Gastrocnemius medialis (tissue), 4 donors: ENCODE measurements at regions not wholly inside any gene's neighbourhood (a gene's known extent, or its start where the extent isn't known, plus 50 kb on each side); places are given as distances from the start of the nearest gene placed in this dataset.

Source experiments
- CTCF ChIP-seq, 5 experiments: fragments of 450-650 bp in 3 of 5; fragments of 200-600 bp in 2 of 5; sonication (generic) in 2 of 5; IDR thresholded peaks in 4 of 5; conservative IDR thresholded peaks in 1 of 5; 1 replicate in 4 of 5; 2 replicates in 1 of 5; pipeline ENCODE4 v1.5.1; 2016 to 2019; ENCODE audit warnings: antibody characterized with exemption in 5 of 5, mild to moderate bottlenecking in 3 of 5, moderate library complexity in 3 of 5
- POLR2A ChIP-seq, 2 donors: fragments of 450-650 bp; IDR thresholded peaks; one replicate each; pipeline ENCODE4 v1.6.1; 2017; ENCODE audit warnings: antibody characterized with exemption in 2 of 2, mild to moderate bottlenecking in 2 of 2, moderate library complexity in 2 of 2

DNA sequence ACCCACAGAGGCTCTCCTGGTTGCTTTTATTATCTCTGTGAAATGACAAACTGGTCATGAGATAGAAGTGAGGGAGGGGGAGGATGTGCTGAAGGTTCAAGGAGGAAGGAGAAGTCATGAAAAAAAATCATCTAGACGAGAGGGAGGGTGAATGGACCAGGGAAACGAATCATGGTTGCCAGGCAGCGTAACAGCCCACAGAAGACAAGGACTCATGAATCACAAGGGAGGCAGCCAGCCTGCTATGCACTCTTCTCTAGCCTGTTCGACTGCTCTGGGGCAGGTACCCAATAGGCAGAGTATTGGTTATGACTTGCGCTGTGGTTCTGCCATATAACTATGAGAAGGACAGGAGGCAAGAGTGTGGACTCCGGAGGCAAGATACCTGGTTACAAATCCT, 475.2 kb downstream of the CDK5RAP2 start:
- no peak for TF ChIP-seq CTCF (IDR thresholded peaks at IDR 0.05 in 4 of 5, conservative IDR thresholded peaks at IDR 0.05 in 1 of 5)
- no peak for TF ChIP-seq POLR2A (IDR thresholded peaks at IDR 0.05)
